ENCODE measurements at regions not wholly inside any gene's neighbourhood (a gene's known extent, or its start where the extent isn't known, plus 50 kb on each side); places are given as distances from the start of the nearest gene placed in this dataset.

DNA sequence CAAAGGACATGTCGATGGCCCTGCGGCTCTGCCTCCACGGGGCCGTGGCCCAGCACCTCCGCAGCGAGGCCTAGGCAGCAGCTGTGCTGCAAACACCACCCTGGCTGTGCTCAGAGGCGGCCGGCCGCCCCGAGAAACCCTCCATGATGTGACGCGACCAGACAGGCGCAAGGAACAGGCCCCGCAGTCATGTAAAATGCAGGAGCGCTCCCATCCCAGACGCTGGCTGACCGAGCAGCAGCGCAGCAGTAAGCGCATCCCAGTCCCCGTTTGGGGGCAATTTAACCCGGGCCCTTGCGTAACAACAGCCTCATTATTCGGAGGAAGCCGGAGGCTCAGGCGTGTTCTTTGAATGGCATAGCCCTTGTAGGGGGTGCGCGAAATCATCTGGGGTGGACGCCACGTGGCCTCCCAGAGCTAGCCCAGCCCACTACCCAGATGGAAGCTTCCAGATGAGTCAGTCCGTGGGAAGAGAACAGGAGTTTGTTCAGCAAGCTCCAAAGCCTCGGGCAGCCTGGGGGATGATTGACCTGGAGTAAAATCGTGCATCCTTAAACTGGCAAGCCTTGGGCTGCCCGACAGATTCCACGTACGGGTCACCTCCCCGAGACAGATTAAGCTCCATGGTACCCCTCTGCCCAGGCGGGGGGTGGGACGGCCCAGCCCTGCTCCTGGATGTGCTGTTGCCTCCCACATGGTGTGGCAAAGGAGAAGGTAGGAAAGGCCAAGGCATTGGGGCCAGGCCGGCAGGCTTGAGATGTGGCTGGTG lies 124.0 kb downstream of the HMX1 start:
- H3K27me3 ChIP-seq (ENCODE audit: control insufficient read depth, insufficient read depth, low read length) = no peaks in the 10 kb centered on the region
- FAIRE-seq = no peak

DNA sequence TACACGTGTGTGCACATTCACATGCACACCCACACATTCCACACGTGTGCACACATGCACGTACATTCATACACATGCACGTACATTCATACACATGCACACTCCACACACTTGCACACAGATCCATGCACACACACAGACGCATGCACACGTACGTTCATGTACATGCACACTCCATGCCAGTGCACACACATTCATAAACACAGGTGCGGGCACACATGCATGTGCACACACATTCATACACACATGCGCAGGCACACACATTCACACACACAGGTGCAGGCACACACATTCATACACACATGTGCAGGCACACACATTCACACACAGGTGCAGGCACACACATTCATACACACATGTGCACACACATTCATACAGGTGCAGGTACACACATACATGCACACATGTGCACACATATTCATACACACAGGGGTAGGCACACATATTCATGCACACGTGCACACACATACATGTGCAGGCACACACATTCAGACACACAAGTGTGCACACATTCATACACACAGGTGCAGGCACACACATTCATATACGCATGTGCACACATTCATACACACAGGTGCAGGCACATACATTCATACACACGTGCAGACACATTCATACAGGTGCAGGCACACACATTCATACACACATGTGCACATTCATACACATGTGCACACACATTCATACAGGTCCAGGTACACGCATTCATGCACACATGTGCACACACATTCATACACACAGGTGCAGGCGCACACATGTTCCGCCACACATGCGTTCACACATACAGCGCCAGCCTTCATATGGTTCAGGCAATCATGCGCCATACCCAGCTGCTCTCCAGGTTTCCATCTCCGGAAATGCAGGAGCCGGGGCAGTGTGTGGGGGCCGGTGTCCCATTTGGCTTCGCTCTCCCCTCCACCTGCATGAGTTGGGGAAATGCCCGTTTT lies 124.8 kb downstream of the HMX1 start:
- Histone ChIP-seq H3K4me3 (ENCODE audit: low read depth, low read length) (no peak overlapping the region), H3K27me3 (ENCODE audit: control insufficient read depth, insufficient read depth, low read length) (no peaks in the 10 kb centered on the region), H3K36me3 (ENCODE audit: control insufficient read depth, insufficient read depth, low read length) (no peaks in the 10 kb centered on the region)
- peak; percentile 60 for FAIRE-seq
- no peak for DNase-seq (ENCODE audit: low read depth)
- TF ChIP-seq, protein P1, sequence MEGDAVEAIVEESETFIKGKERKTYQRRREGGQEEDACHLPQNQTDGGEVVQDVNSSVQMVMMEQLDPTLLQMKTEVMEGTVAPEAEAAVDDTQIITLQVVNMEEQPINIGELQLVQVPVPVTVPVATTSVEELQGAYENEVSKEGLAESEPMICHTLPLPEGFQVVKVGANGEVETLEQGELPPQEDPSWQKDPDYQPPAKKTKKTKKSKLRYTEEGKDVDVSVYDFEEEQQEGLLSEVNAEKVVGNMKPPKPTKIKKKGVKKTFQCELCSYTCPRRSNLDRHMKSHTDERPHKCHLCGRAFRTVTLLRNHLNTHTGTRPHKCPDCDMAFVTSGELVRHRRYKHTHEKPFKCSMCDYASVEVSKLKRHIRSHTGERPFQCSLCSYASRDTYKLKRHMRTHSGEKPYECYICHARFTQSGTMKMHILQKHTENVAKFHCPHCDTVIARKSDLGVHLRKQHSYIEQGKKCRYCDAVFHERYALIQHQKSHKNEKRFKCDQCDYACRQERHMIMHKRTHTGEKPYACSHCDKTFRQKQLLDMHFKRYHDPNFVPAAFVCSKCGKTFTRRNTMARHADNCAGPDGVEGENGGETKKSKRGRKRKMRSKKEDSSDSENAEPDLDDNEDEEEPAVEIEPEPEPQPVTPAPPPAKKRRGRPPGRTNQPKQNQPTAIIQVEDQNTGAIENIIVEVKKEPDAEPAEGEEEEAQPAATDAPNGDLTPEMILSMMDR (IDR thresholded peaks at IDR 0.05; ENCODE audit: insufficient read depth, low read length, severe bottlenecking) = no peak

More for the DNA sequence above, 124.0 kb downstream of the HMX1 start:
- no peak for DNase-seq (ENCODE audit: low read depth)
- TF ChIP-seq, protein P1 (IDR thresholded peaks at IDR 0.05; ENCODE audit: insufficient read depth, low read length, severe bottlenecking) = no peak
- Histone ChIP-seq H3K36me3 (ENCODE audit: control insufficient read depth, insufficient read depth, low read length) (no peaks in the 10 kb centered on the region), H3K4me3 (ENCODE audit: low read depth, low read length) (no peak overlapping the region)

DNA sequence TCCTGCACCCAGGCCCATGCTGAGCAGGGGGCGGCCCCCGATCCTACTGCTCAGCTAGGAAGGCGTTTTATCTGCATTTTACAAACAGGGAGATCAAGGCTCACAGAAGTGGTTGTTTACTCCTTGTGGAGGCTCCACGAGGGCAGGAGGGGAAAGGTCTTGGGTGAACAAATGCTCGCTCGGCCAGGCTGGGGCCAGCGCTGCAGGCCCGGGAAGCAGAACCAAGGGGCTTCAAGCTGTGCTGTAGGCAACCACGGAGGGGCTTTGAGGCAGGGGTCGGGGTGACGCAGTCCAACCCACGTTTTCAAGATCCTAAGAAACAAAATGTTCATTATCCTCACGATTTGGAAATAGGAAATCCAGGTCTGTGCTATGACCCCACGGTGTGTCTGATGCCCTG lies 125.8 kb downstream of the HMX1 start:
- H3K27me3 ChIP-seq (ENCODE audit: control insufficient read depth, insufficient read depth, low read length) = no peaks in the 10 kb centered on the region
- H3K4me3 ChIP-seq (ENCODE audit: low read depth, low read length) = no peak overlapping the region
- FAIRE-seq (no peak), DNase-seq (ENCODE audit: low read depth) (no peak)
- TF ChIP-seq, protein P1 (IDR thresholded peaks at IDR 0.05; ENCODE audit: insufficient read depth, low read length, severe bottlenecking) = no peak
- no peaks in the 10 kb centered on the region for H3K36me3 ChIP-seq (ENCODE audit: control insufficient read depth, insufficient read depth, low read length)

DNA sequence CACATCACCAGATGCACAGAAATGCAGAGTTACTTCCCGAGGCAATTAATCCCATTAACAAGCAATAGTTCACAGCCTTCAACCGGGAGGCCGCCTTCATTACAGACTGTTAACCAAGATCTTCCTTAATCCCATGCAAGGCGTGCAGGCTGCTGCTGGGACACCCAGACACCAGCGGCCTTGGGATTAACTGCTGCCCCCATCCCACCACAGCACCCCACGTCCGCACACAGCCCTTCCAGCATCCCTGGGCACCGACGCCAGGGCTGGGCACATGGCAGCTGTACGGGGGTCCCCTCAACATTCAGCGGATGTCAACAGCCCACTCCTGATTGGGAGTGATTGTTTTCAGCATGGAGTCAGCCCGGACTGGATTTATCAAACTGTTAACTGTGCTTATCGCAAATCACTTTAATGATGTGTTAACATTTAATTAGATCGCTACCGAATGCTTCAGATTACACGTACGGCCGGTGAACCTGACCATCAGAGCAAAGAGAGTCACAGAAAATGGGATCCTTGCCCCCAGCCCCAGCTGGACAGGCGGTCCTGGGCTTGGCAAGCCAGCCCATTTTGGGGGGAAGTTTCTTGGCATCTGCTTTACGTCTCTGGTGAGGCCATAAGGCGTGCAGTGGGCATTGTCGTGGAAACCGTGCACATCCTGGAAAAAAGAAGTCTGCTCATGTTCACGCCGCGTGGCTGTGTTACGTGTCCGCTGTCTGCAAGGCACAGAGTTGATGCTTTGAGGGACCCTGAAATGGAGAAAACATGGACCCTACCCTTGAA lies 126.4 kb downstream of the HMX1 start:
- no peak overlapping the region for H3K4me3 ChIP-seq (ENCODE audit: low read depth, low read length)
- DNase-seq (ENCODE audit: low read depth) = no peak
- no peak for FAIRE-seq
- TF ChIP-seq, protein P1 (IDR thresholded peaks at IDR 0.05; ENCODE audit: insufficient read depth, low read length, severe bottlenecking) = no peak
- no peaks in the 10 kb centered on the region for H3K36me3 ChIP-seq (ENCODE audit: control insufficient read depth, insufficient read depth, low read length)
- H3K27me3 ChIP-seq (ENCODE audit: control insufficient read depth, insufficient read depth, low read length) = no peaks in the 10 kb centered on the region

DNA sequence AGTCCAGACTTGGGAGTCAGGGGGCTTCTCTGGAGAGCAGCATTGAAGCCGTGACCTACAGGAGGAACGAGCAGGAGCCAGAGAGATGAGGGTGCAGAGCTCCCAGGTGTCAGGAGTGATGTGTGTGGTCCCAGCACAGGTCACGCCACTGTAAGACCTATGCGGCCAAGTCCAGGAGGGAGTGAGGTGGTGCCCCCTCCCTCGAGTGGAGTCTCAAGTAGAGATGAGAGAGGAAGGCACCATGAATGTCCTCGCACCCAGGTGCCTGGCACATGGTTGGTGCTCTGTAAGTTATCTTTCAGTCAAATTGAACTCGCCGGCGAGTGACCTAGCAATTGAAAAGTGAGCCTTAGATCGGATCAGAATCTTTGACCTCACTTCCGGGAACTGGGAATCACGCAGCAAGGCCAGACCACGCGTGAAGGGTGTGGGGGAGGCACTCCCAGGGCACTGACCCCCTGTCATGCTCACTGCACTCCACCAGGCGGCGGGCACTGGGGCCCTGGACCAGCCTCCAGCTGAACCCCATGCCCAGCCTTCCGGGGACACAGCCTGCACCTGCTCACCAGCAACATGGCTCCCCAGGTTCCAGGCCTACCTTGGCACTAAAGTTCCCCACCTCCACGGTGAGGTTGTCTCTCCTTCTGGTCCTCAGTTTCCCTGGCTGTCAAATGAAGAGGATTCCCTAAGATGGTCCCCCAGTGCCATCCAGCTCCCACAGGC lies 127.4 kb downstream of the HMX1 start:
- H3K4me3 ChIP-seq (ENCODE audit: low read depth, low read length) = no peak overlapping the region
- DNase-seq (ENCODE audit: low read depth) (no peak), FAIRE-seq (no peak)
- no peaks in the 10 kb centered on the region for H3K36me3 ChIP-seq (ENCODE audit: control insufficient read depth, insufficient read depth, low read length)
- no peaks in the 10 kb centered on the region for H3K27me3 ChIP-seq (ENCODE audit: control insufficient read depth, insufficient read depth, low read length)
- TF ChIP-seq, protein P1 (IDR thresholded peaks at IDR 0.05; ENCODE audit: insufficient read depth, low read length, severe bottlenecking) = no peak
